ENCODE measurements at regions not wholly inside any gene's neighbourhood (a gene's known extent, or its start where the extent isn't known, plus 50 kb on each side); places are given as distances from the start of the nearest gene placed in this dataset.

- no peaks in the 10 kb centered on the region for H3K36me3 ChIP-seq (ENCODE audit: control insufficient read depth, insufficient read depth, low read length)
- no peaks in the 10 kb centered on the region for H3K9me3 ChIP-seq
- POLR2A ChIA-PET: no interaction called here
- H3K4me1 Mint-ChIP-seq (ENCODE audit: low read depth, unreplicated experiment): no peaks in the 10 kb centered on the region
- no peak overlapping the region for H3K27ac Mint-ChIP-seq (ENCODE audit: unreplicated experiment)
- DNase-seq: no peak
- H3K4me3 Mint-ChIP-seq (ENCODE audit: unreplicated experiment): no peak overlapping the region
- CTCF ChIA-PET: interaction anchor here (0.9 kb wide), 1 partner anchor 49 kb away, joined by 3 read pairs; no protein-coding TSS in a partner anchor
- H3K36me3 Mint-ChIP-seq (ENCODE audit: insufficient read depth, unreplicated experiment): no peaks in the 10 kb centered on the region
- no peaks in the 10 kb centered on the region for H3K9me3 Mint-ChIP-seq (ENCODE audit: unreplicated experiment)
- H3K27me3 ChIP-seq (replicated peaks; ENCODE audit: control insufficient read depth, insufficient read depth, low read length): no peaks in the 10 kb centered on the region
- H3K4me3 ChIP-seq (ENCODE audit: low read depth, low read length): no peak overlapping the region
- H3K27me3 Mint-ChIP-seq (ENCODE audit: insufficient read depth, unreplicated experiment): peaks cover 11% of the 10 kb centered on the region
- intact Hi-C loops (cut with micrococcal nuclease; ENCODE audit: unreplicated experiment): no loop called here
- TF ChIP-seq CTCF (IDR thresholded peaks at IDR 0.05; ENCODE audit: insufficient read depth in 1 of 2, low read depth in 1 of 2, low read length in 1 of 2, severe bottlenecking in 1 of 2, unreplicated experiment in 1 of 2): no peak
- no peaks in the 10 kb centered on the region for H3K4me1 ChIP-seq
- BruUV-seq (replicated peaks): no TSS peak
Measured at GRCh38 chr3:150135287-150135721, 164.6 kb upstream of the PFN2 start.

- no TSS peak for BruUV-seq (replicated peaks)
Measured at GRCh38 chr3:150133293-150133692, 162.6 kb upstream of the PFN2 start.

GRCh38 chr3:150132101-150132749 lies 161.5 kb upstream of the PFN2 start:
- Histone ChIP-seq H3K4me1 (no peaks in the 10 kb centered on the region), H3K36me3 (ENCODE audit: control insufficient read depth, insufficient read depth, low read length) (no peaks in the 10 kb centered on the region), H3K4me3 (ENCODE audit: low read depth, low read length) (no peak overlapping the region), H3K27me3 (replicated peaks; ENCODE audit: control insufficient read depth, insufficient read depth, low read length) (no peaks in the 10 kb centered on the region), H3K9me3 (no peaks in the 10 kb centered on the region)
- Mint-ChIP-seq H3K9me3 (ENCODE audit: unreplicated experiment) (no peaks in the 10 kb centered on the region), H3K27ac (ENCODE audit: unreplicated experiment) (no peak overlapping the region), H3K36me3 (ENCODE audit: insufficient read depth, unreplicated experiment) (no peaks in the 10 kb centered on the region), H3K4me3 (ENCODE audit: unreplicated experiment) (no peak overlapping the region), H3K4me1 (ENCODE audit: low read depth, unreplicated experiment) (no peaks in the 10 kb centered on the region), H3K27me3 (ENCODE audit: insufficient read depth, unreplicated experiment) (peaks cover 10% of the 10 kb centered on the region)
- POLR2A ChIA-PET: no interaction called here
- no peak for TF ChIP-seq CTCF (IDR thresholded peaks at IDR 0.05; ENCODE audit: insufficient read depth in 1 of 2, low read depth in 1 of 2, low read length in 1 of 2, severe bottlenecking in 1 of 2, unreplicated experiment in 1 of 2)
- no TSS peak for BruUV-seq (replicated peaks)
- CTCF ChIA-PET: no interaction called here
- intact Hi-C loops (cut with micrococcal nuclease; ENCODE audit: unreplicated experiment): no loop called here
- no peak for DNase-seq

More at GRCh38 chr3:150133293-150133692, 162.6 kb upstream of the PFN2 start:
- H3K27me3 ChIP-seq (replicated peaks; ENCODE audit: control insufficient read depth, insufficient read depth, low read length): no peaks in the 10 kb centered on the region
- H3K36me3 ChIP-seq (ENCODE audit: control insufficient read depth, insufficient read depth, low read length): no peaks in the 10 kb centered on the region
- Mint-ChIP-seq H3K4me1 (ENCODE audit: low read depth, unreplicated experiment) (no peaks in the 10 kb centered on the region), H3K36me3 (ENCODE audit: insufficient read depth, unreplicated experiment) (no peaks in the 10 kb centered on the region), H3K4me3 (ENCODE audit: unreplicated experiment) (no peak overlapping the region), H3K27ac (ENCODE audit: unreplicated experiment) (no peak overlapping the region), H3K9me3 (ENCODE audit: unreplicated experiment) (no peaks in the 10 kb centered on the region), H3K27me3 (ENCODE audit: insufficient read depth, unreplicated experiment) (peaks cover 11% of the 10 kb centered on the region)
- H3K9me3 ChIP-seq: no peaks in the 10 kb centered on the region
- ChIA-PET CTCF (no interaction called here), POLR2A (no interaction called here)
- TF ChIP-seq CTCF (IDR thresholded peaks at IDR 0.05; ENCODE audit: insufficient read depth in 1 of 2, low read depth in 1 of 2, low read length in 1 of 2, severe bottlenecking in 1 of 2, unreplicated experiment in 1 of 2): no peak
- H3K4me1 ChIP-seq: no peaks in the 10 kb centered on the region
- no peak overlapping the region for H3K4me3 ChIP-seq (ENCODE audit: low read depth, low read length)
- intact Hi-C loops (cut with micrococcal nuclease; ENCODE audit: unreplicated experiment): no loop called here
- no peak for DNase-seq
